NB4 (cell line): ENCODE measurements at regions not wholly inside any gene's neighbourhood (a gene's known extent, or its start where the extent isn't known, plus 50 kb on each side); places are given as distances from the start of the nearest gene placed in this dataset.

Experiments used
- DNase-seq: peaks from one replicate; pipeline ENCODE4 v3.0.0; 2010; ENCODE audit warnings: low read depth
- H3K4me3 ChIP-seq: one replicate; pipeline ENCODE4 v1.5.1; 2011; ENCODE audit warnings: mild to moderate bottlenecking, low read depth, low read length, moderate library complexity
- CTCF ChIP-seq: IDR thresholded peaks from one replicate; pipeline ENCODE4 v1.5.1; 2012; ENCODE audit warnings: low read depth, low read length
- MAX ChIP-seq: IDR thresholded peaks from 2 replicates; pipeline ENCODE4 v1.6.1; 2011; ENCODE audit warnings: low read depth, low read length
- MYC ChIP-seq: IDR thresholded peaks from 2 replicates; pipeline ENCODE4 v1.6.1; 2011; ENCODE audit warnings: low read depth, low read length
- POLR2A ChIP-seq: IDR thresholded peaks from 2 replicates; pipeline ENCODE4 v1.6.1; 2011; ENCODE audit warnings: mild to moderate bottlenecking; ENCODE audit not compliant: insufficient read length; ENCODE audit errors: extremely low read depth

- peak; percentile 73 for TF ChIP-seq CTCF
- no peak for TF ChIP-seq MYC
- peak; percentile 50 for DNase-seq
These were observed 314.3 kb upstream of the OR4E1 start for GRCh38 chr14:21987937-21988336.

GRCh38 chr14:21985081-21985480, 311.5 kb upstream of the OR4E1 start:
- no peak overlapping the region for H3K4me3 ChIP-seq
- TF ChIP-seq MAX (no peak), MYC (no peak), CTCF (no peak), POLR2A (no peak)
- no peak for DNase-seq

More at GRCh38 chr14:21987937-21988336, 314.3 kb upstream of the OR4E1 start:
- no peak overlapping the region for H3K4me3 ChIP-seq

GRCh38 chr14:21978999-21979314, 305.3 kb upstream of the OR4E1 start:
- no peak for DNase-seq
- TF ChIP-seq MYC (no peak), MAX (no peak), POLR2A (no peak), CTCF (no peak)
- H3K4me3 ChIP-seq, result no peak overlapping the region

- TF ChIP-seq MAX, result no peak
- TF ChIP-seq POLR2A, result no peak
- TF ChIP-seq MYC, result no peak
- TF ChIP-seq CTCF, result peak; percentile 93
- peak; percentile 51 for DNase-seq
- H3K4me3 ChIP-seq, result no peak overlapping the region
These were observed 304.8 kb upstream of the OR4E1 start for GRCh38 chr14:21978184-21978998.

- DNase-seq, result no peak
- no peak for TF ChIP-seq MYC
- TF ChIP-seq POLR2A, result no peak
These were observed 301.1 kb upstream of the OR4E1 start for GRCh38 chr14:21974741-21975140.

GRCh38 chr14:21965042-21965441, 291.4 kb upstream of the OR4E1 start:
- no peak overlapping the region for H3K4me3 ChIP-seq
- TF ChIP-seq CTCF (no peak), MAX (no peak), MYC (no peak), POLR2A (no peak)

More at GRCh38 chr14:21974741-21975140, 301.1 kb upstream of the OR4E1 start:
- no peak overlapping the region for H3K4me3 ChIP-seq

More at GRCh38 chr14:21965042-21965441, 291.4 kb upstream of the OR4E1 start:
- no peak for DNase-seq
